ENCODE measurements at regions not wholly inside any gene's neighbourhood (a gene's known extent, or its start where the extent isn't known, plus 50 kb on each side); places are given as distances from the start of the nearest gene placed in this dataset.

DNA sequence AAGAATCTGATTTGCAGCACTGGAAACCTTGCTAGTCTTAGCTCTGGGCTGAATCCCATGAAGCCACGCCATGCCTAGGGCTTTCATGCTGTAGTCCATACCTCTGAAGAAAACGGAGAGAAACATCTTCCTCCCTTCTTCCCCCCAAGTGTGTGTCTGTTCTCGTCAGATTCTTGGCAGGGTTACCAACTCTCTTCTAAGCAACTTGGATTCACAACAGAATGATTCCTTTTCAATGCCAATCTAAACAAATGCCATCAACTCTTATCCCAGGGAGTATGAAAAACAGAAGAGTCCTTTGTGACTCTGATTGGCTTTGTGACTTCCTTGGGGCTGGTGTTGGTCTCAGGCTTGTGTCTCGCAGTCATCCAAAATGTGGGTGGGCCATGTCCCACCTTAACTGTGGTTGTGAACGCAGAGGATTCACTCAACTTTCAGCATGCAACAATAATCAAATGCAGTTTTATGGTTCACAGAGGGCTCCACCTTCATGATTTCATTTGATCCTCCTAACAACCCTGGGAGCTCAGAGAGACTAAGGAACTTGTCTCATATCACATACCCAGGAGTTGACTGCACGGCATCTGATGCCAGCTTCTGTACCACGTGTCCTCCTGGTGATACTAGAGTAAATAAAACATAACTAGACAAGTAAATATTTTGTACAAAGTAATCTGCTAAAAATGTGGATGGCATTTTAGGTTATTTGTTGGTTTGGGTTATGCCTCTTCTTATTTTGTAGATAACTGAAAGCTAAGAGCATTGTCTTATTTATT lies 186.0 kb upstream of the TNP1 start:
- TF ChIP-seq, protein P1, sequence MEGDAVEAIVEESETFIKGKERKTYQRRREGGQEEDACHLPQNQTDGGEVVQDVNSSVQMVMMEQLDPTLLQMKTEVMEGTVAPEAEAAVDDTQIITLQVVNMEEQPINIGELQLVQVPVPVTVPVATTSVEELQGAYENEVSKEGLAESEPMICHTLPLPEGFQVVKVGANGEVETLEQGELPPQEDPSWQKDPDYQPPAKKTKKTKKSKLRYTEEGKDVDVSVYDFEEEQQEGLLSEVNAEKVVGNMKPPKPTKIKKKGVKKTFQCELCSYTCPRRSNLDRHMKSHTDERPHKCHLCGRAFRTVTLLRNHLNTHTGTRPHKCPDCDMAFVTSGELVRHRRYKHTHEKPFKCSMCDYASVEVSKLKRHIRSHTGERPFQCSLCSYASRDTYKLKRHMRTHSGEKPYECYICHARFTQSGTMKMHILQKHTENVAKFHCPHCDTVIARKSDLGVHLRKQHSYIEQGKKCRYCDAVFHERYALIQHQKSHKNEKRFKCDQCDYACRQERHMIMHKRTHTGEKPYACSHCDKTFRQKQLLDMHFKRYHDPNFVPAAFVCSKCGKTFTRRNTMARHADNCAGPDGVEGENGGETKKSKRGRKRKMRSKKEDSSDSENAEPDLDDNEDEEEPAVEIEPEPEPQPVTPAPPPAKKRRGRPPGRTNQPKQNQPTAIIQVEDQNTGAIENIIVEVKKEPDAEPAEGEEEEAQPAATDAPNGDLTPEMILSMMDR (IDR thresholded peaks at IDR 0.05): no peak
- TF ChIP-seq POLR2A (IDR thresholded peaks at IDR 0.05): no peak
